Uterus (tissue), 3 donors: ENCODE measurements at regions not wholly inside any gene's neighbourhood (a gene's known extent, or its start where the extent isn't known, plus 50 kb on each side); places are given as distances from the start of the nearest gene placed in this dataset.

ENCODE experiments used
- DNase-seq, 2 donors: peaks; one replicate each; pipeline ENCODE4 v3.0.0-alpha.2; 2019 to 2020
- H3K27ac ChIP-seq, 2 donors: fragments of 200-600 bp; sonication (generic); 1 replicate in 1 of 2; 2 replicates in 1 of 2; pipeline ENCODE4 v1.5.1; 2016 to 2018
- H3K27me3 ChIP-seq, 2 donors: fragments of 200-600 bp; sonication (generic); one replicate each; pipeline ENCODE4 v1.5.1; 2018 to 2019; ENCODE audit warnings: control low read depth in 1 of 2
- H3K36me3 ChIP-seq, 2 donors: fragments of 200-600 bp; sonication (generic); one replicate each; pipeline ENCODE4 v1.5.1; 2019; ENCODE audit warnings: control low read depth in 1 of 2
- H3K4me1 ChIP-seq, 2 donors: fragments of 200-600 bp; sonication (generic); one replicate each; pipeline ENCODE4 v1.5.1; 2018 to 2019; ENCODE audit warnings: control low read depth in 1 of 2
- H3K4me3 ChIP-seq, 2 donors: fragments of 200-600 bp; sonication (generic); 1 replicate in 1 of 2; 2 replicates in 1 of 2; pipeline ENCODE4 v1.5.1; 2018 to 2019; ENCODE audit warnings: mild to moderate bottlenecking in 1 of 2
- H3K9me3 ChIP-seq, 2 donors: fragments of 200-600 bp; sonication (generic); one replicate each; pipeline ENCODE4 v1.5.1; 2019; ENCODE audit warnings: control low read depth in 1 of 2
- CTCF ChIP-seq, 4 experiments: fragments of 200-600 bp in 2 of 4; fragments of 450-650 bp in 2 of 4; sonication (generic) in 2 of 4; IDR thresholded peaks; one replicate each; pipeline ENCODE4 v1.5.1; 2016 to 2019; ENCODE audit warnings: antibody characterized with exemption in 4 of 4, mild to moderate bottlenecking in 2 of 4, moderate library complexity in 1 of 4
- POLR2A ChIP-seq, 2 donors: fragments of 450-650 bp; IDR thresholded peaks; one replicate each; pipeline ENCODE4 v1.6.1; 2016; ENCODE audit warnings: antibody characterized with exemption in 2 of 2, mild to moderate bottlenecking in 1 of 2, moderate library complexity in 1 of 2
- intact Hi-C: fragments of 100-400 bp; cut with DNase I; formaldehyde crosslinking; loops from one replicate; pipeline ENCODE4 v1.15.1; 2023; ENCODE audit warnings: low total_unique reads
- donor health status: DM: yes; HTN: yes; CAD: no.

GRCh38 chr12:107263980-107264379 lies 170.6 kb upstream of the CRY1 start:
- intact Hi-C loops: no loop called here
- Histone ChIP-seq H3K9me3 (no peaks in the 10 kb centered on the region), H3K4me3 (no peak overlapping the region), H3K27ac (no peak overlapping the region), H3K4me1 (no peaks in the 10 kb centered on the region), H3K27me3 (no peaks in the 10 kb centered on the region), H3K36me3 (no peaks in the 10 kb centered on the region)
- TF ChIP-seq CTCF (IDR thresholded peaks at IDR 0.05): no peak
- no peak for TF ChIP-seq POLR2A (IDR thresholded peaks at IDR 0.05)
- no peak for DNase-seq

GRCh38 chr12:107264667-107265066 lies 171.3 kb upstream of the CRY1 start:
- no peak overlapping the region for H3K27ac ChIP-seq
- no peak for DNase-seq
- TF ChIP-seq POLR2A (IDR thresholded peaks at IDR 0.05): no peak
- no peak for TF ChIP-seq CTCF (IDR thresholded peaks at IDR 0.05)
- no peaks in the 10 kb centered on the region for H3K36me3 ChIP-seq
- H3K4me1 ChIP-seq: no peaks in the 10 kb centered on the region
- no peak overlapping the region for H3K4me3 ChIP-seq
- intact Hi-C loops: no loop called here
- no peaks in the 10 kb centered on the region for H3K9me3 ChIP-seq
- H3K27me3 ChIP-seq: no peaks in the 10 kb centered on the region

- intact Hi-C loops: no loop called here
- H3K27ac ChIP-seq: no peak overlapping the region
- no peak for DNase-seq
- H3K36me3 ChIP-seq: no peaks in the 10 kb centered on the region
- H3K4me1 ChIP-seq: no peaks in the 10 kb centered on the region
- no peak for TF ChIP-seq CTCF (IDR thresholded peaks at IDR 0.05)
- no peak for TF ChIP-seq POLR2A (IDR thresholded peaks at IDR 0.05)
- H3K9me3 ChIP-seq: no peaks in the 10 kb centered on the region
- no peaks in the 10 kb centered on the region for H3K27me3 ChIP-seq
- no peak overlapping the region for H3K4me3 ChIP-seq
Observed at GRCh38 chr12:107267604-107268003, 174.3 kb upstream of the CRY1 start.

- no peaks in the 10 kb centered on the region for H3K4me1 ChIP-seq
Observed at GRCh38 chr12:107271523-107271922, 178.2 kb upstream of the CRY1 start.

GRCh38 chr12:107275530-107275929 lies 182.2 kb upstream of the CRY1 start:
- DNase-seq: no peak
- Histone ChIP-seq H3K4me1 (no peaks in the 10 kb centered on the region), H3K27me3 (no peaks in the 10 kb centered on the region), H3K36me3 (no peaks in the 10 kb centered on the region), H3K9me3 (no peaks in the 10 kb centered on the region), H3K27ac (no peak overlapping the region), H3K4me3 (no peak overlapping the region)
- intact Hi-C loops: no loop called here
- TF ChIP-seq CTCF (IDR thresholded peaks at IDR 0.05): no peak
- no peak for TF ChIP-seq POLR2A (IDR thresholded peaks at IDR 0.05)

More at GRCh38 chr12:107271523-107271922, 178.2 kb upstream of the CRY1 start:
- H3K4me3 ChIP-seq: no peak overlapping the region
- DNase-seq: no peak
- no peak overlapping the region for H3K27ac ChIP-seq
- intact Hi-C loops: no loop called here
- H3K9me3 ChIP-seq: no peaks in the 10 kb centered on the region
- no peaks in the 10 kb centered on the region for H3K36me3 ChIP-seq
- TF ChIP-seq CTCF (IDR thresholded peaks at IDR 0.05) (no peak), POLR2A (IDR thresholded peaks at IDR 0.05) (no peak)
- H3K27me3 ChIP-seq: no peaks in the 10 kb centered on the region
